Astrocyte (in vitro differentiated cells and primary cell): ENCODE measurements at regions not wholly inside any gene's neighbourhood (a gene's known extent, or its start where the extent isn't known, plus 50 kb on each side); places are given as distances from the start of the nearest gene placed in this dataset.

Experiments
- EZH2 ChIP-seq: IDR thresholded peaks from 2 replicates; pipeline ENCODE4 v1.6.1; 2012; ENCODE audit warnings: mild to moderate bottlenecking, low read length, inconsistent platforms; ENCODE audit not compliant: insufficient read depth
- TF ChIP-seq, protein P1 (sequence below): IDR thresholded peaks from 2 replicates; pipeline ENCODE4 v1.5.1; 2011; ENCODE audit warnings: low read depth, mild to moderate bottlenecking, inconsistent platforms, low read length, moderate library complexity; ENCODE audit not compliant: insufficient read depth

DNA sequence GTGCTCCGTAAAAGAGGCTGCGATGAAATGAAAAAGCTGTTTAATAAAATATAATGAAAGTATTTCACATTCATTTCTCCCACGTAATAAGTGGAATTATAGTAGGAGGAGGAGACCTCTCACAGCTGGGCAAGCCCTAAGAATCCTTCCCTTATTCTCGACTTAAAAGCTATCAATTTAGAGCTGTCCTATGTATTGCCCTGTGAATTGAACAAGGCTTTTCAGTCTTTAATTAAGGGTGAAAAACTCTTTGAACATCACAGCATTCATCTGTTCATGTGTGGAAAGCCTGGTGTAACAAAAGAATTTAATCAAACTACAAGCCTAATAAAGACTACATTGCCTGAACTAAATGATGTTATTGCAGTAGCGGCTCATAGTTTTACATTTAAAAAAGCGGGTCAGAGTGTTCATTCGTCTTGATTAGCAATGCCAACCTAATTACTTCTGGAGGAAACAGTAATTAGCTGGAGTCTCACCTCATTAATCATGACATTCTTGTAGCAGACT lies 142.0 kb downstream of the ETNK1 start:
- TF ChIP-seq, protein P1, sequence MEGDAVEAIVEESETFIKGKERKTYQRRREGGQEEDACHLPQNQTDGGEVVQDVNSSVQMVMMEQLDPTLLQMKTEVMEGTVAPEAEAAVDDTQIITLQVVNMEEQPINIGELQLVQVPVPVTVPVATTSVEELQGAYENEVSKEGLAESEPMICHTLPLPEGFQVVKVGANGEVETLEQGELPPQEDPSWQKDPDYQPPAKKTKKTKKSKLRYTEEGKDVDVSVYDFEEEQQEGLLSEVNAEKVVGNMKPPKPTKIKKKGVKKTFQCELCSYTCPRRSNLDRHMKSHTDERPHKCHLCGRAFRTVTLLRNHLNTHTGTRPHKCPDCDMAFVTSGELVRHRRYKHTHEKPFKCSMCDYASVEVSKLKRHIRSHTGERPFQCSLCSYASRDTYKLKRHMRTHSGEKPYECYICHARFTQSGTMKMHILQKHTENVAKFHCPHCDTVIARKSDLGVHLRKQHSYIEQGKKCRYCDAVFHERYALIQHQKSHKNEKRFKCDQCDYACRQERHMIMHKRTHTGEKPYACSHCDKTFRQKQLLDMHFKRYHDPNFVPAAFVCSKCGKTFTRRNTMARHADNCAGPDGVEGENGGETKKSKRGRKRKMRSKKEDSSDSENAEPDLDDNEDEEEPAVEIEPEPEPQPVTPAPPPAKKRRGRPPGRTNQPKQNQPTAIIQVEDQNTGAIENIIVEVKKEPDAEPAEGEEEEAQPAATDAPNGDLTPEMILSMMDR = no peak
- no peak for TF ChIP-seq EZH2
